ENCODE measurements at regions not wholly inside any gene's neighbourhood (a gene's known extent, or its start where the extent isn't known, plus 50 kb on each side); places are given as distances from the start of the nearest gene placed in this dataset.
"Not testable (repeated sequence)": the region's sequence is repeated elsewhere in the genome, so short reads cannot be mapped to it uniquely, and the experiment has no call there.

DNA sequence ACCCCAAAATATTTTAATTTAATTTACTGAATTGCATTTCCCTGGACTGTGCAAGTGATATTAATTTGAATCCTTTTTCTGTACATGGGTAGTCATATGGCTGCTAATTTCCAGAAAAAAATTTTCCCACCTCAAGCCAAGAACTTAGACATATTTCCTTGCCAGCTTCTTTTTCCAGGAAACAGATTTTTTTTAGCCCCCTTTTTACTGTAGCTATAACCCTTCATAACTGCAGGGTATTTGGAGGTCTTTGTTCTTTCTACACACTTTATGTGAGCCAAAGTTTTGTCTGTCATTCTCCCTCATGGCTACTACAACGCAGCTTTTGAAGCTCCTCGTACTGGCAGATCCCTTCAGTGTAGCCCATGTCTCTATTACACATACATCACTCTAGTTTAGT, 261.2 kb upstream of the PIK3R1 start:
- H3K4me1 Mint-ChIP-seq (ENCODE audit: low read depth) = no peaks in the 10 kb centered on the region
- peaks cover 10% of the 10 kb centered on the region for H3K27me3 Mint-ChIP-seq (ENCODE audit: low read depth)
- H3K27ac Mint-ChIP-seq = no peak overlapping the region
- H3K9me3 Mint-ChIP-seq = no peaks in the 10 kb centered on the region
- DNase-seq (no peak), ATAC-seq (replicated peaks in 1 of 2) (no peak)
- no peaks in the 10 kb centered on the region for H3K36me3 Mint-ChIP-seq (ENCODE audit: insufficient read depth in 2 of 2)
- no peak overlapping the region for H3K4me3 Mint-ChIP-seq

GRCh38 chr5:67942421-67942820, 273.1 kb upstream of the PIK3R1 start:
- Mint-ChIP-seq H3K27ac (no peak overlapping the region), H3K4me1 (ENCODE audit: low read depth) (no peaks in the 10 kb centered on the region), H3K36me3 (ENCODE audit: insufficient read depth in 2 of 2) (no peaks in the 10 kb centered on the region), H3K9me3 (no peaks in the 10 kb centered on the region), H3K27me3 (ENCODE audit: low read depth) (peaks cover 6% of the 10 kb centered on the region), H3K4me3 (no peak overlapping the region)
- ATAC-seq (replicated peaks in 1 of 2) = no peak
- no peak for DNase-seq

GRCh38 chr5:67941614-67942401, 273.7 kb upstream of the PIK3R1 start:
- no peak overlapping the region for H3K27ac Mint-ChIP-seq
- ATAC-seq (replicated peaks in 1 of 2) (no peak), DNase-seq (no peak)
- H3K4me3 Mint-ChIP-seq = no peak overlapping the region
- H3K36me3 Mint-ChIP-seq (ENCODE audit: insufficient read depth in 2 of 2) = no peaks in the 10 kb centered on the region
- no peaks in the 10 kb centered on the region for H3K9me3 Mint-ChIP-seq
- peaks cover 6% of the 10 kb centered on the region for H3K27me3 Mint-ChIP-seq (ENCODE audit: low read depth)
- H3K4me1 Mint-ChIP-seq (ENCODE audit: low read depth) = no peaks in the 10 kb centered on the region

- no peaks in the 10 kb centered on the region for H3K36me3 Mint-ChIP-seq (ENCODE audit: insufficient read depth in 2 of 2)
- no peaks in the 10 kb centered on the region for H3K4me1 Mint-ChIP-seq (ENCODE audit: low read depth)
- H3K4me3 Mint-ChIP-seq = no peak overlapping the region
- DNase-seq (no peak), ATAC-seq (replicated peaks in 1 of 2) (no peak)
- no peak overlapping the region for H3K27ac Mint-ChIP-seq
- H3K9me3 Mint-ChIP-seq = peaks cover 0 to 5% of the 10 kb centered on the region in 2 donors
- peaks cover 6% of the 10 kb centered on the region for H3K27me3 Mint-ChIP-seq (ENCODE audit: low read depth)
These were observed 279.5 kb upstream of the PIK3R1 start for GRCh38 chr5:67935908-67936566.

DNA sequence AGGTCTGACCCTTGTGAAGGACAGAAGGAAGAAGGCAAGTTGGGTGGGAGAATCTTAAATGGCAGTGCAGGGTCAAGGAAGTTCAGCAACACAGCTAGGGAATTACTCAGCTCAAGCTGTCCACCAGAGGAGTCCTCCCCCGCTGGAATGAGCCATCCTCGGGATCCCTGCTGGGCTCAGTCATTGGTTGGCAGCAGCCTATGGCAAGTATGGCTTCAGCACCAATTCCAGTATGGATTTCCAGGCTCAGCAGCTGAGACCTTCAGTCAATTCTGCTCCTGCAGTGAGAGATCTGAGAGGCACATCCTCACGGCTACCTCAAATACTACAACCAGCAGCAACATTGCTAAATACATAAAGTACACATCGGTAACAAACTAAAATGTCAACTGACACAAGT, 280.6 kb upstream of the PIK3R1 start:
- ATAC-seq (replicated peaks in 1 of 2) = no peak
- no peak for DNase-seq
- H3K36me3 Mint-ChIP-seq (ENCODE audit: insufficient read depth in 2 of 2) = peaks cover 0 to under 1% of the 10 kb centered on the region in 2 donors

DNA sequence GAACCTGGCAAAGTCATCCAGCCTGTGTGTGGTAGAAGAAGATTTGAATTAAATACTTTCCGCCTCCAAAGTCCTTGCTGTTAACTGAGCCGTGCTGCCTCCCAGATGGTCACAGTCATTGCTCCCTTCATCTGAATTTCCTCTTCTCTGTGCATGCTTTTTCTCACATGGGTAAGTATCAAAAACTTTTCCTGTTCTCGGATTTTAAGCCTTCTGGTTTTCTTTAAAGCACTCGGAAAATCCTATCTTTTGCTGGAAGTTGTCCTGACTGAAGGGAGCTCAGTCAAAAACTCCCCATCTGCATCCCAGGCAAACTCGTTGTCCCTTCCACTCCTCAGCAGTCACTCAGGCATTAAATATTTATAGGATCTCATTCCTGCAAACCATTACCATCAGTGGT, 290.0 kb upstream of the PIK3R1 start:
- Mint-ChIP-seq H3K36me3 (ENCODE audit: insufficient read depth in 2 of 2) (peaks cover 0 to 1% of the 10 kb centered on the region in 2 donors), H3K4me3 (no peak overlapping the region), H3K9me3 (peaks cover 0 to 1% of the 10 kb centered on the region in 2 donors), H3K27ac (no peak overlapping the region), H3K27me3 (ENCODE audit: low read depth) (no peaks in the 10 kb centered on the region), H3K4me1 (ENCODE audit: low read depth) (no peaks in the 10 kb centered on the region)
- DNase-seq = no peak
- ATAC-seq (replicated peaks in 1 of 2) = no peak

More for the DNA sequence above, 280.6 kb upstream of the PIK3R1 start:
- no peaks in the 10 kb centered on the region for H3K4me1 Mint-ChIP-seq (ENCODE audit: low read depth)
- H3K27me3 Mint-ChIP-seq (ENCODE audit: low read depth) = peaks cover 6% of the 10 kb centered on the region
- no peak overlapping the region for H3K4me3 Mint-ChIP-seq
- H3K27ac Mint-ChIP-seq = no peak overlapping the region
- peaks cover 0 to 5% of the 10 kb centered on the region in 2 donors for H3K9me3 Mint-ChIP-seq

DNA sequence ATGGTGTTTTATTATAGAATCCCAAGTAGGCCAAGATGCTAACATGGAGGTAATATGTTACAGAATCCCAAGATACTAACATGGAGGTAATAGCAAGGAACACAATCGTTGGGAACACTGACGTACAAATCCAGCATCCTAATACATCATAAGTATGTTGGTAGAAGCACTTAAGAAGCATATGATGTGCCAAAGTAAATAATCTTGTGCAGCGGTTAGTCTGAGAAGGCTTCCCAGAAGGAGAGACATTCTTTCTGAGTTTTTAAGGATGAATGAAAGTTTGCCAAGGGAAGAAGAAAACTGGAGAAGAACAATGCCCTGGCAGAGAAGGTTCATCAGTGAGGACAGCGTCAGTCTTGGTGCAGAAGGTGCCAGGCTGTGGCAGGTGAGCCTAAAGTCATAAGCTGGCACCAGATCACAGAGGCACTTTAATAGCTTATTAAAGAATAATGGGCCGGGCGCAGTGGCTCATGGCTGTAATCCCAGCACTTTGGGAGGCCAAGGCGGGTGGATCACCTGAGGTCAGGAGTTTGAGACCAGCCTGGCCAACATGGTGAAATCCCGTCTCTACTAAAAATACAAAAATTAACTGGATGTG, 294.5 kb upstream of the PIK3R1 start:
- no peak for ATAC-seq (replicated peaks in 1 of 2)

GRCh38 chr5:67919532-67919931, 296.0 kb upstream of the PIK3R1 start:
- H3K9me3 Mint-ChIP-seq; DNase-seq; H3K4me3 Mint-ChIP-seq; H3K4me1 Mint-ChIP-seq (ENCODE audit: low read depth); H3K27me3 Mint-ChIP-seq (ENCODE audit: low read depth); H3K36me3 Mint-ChIP-seq (ENCODE audit: insufficient read depth in 2 of 2); H3K27ac Mint-ChIP-seq; ATAC-seq (replicated peaks in 1 of 2): not testable (repeated sequence)

More for the DNA sequence above, 294.5 kb upstream of the PIK3R1 start:
- no peaks in the 10 kb centered on the region for H3K36me3 Mint-ChIP-seq (ENCODE audit: insufficient read depth in 2 of 2)
- H3K4me1 Mint-ChIP-seq (ENCODE audit: low read depth) = no peaks in the 10 kb centered on the region
- no peak overlapping the region for H3K4me3 Mint-ChIP-seq
- H3K9me3 Mint-ChIP-seq = peaks cover 3 to 7% of the 10 kb centered on the region in 2 donors
- no peaks in the 10 kb centered on the region for H3K27me3 Mint-ChIP-seq (ENCODE audit: low read depth)
- no peak for DNase-seq
- H3K27ac Mint-ChIP-seq = no peak overlapping the region

DNA sequence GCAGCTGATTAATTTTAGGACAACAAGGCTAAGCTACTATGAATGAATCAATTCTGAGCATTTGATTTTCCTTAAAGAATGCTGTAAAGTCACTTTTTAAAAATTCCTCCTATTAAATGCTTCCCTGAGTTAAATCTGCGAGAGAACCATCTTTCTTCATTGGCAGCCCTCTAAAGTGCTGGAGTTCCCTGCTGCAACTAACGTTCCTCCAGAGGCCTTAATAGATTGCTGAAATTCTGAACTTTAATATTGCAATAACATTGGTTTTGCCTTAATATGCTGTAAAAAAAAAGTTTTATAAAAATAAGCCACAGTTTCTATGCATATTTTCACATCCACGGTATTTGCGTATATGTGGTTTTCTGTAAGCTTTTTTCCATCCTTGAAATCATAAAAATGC, 298.0 kb upstream of the PIK3R1 start:
- no peak for ATAC-seq (replicated peaks in 1 of 2)
- no peak for DNase-seq
- Mint-ChIP-seq H3K27me3 (ENCODE audit: low read depth) (no peaks in the 10 kb centered on the region), H3K36me3 (ENCODE audit: insufficient read depth in 2 of 2) (no peaks in the 10 kb centered on the region), H3K9me3 (peaks cover 3 to 7% of the 10 kb centered on the region in 2 donors), H3K4me1 (ENCODE audit: low read depth) (no peaks in the 10 kb centered on the region), H3K27ac (no peak overlapping the region), H3K4me3 (no peak overlapping the region)

- Mint-ChIP-seq H3K27ac (no peak overlapping the region), H3K27me3 (ENCODE audit: low read depth) (peaks cover 7% of the 10 kb centered on the region), H3K4me3 (no peak overlapping the region), H3K9me3 (no peaks in the 10 kb centered on the region), H3K4me1 (ENCODE audit: low read depth) (no peaks in the 10 kb centered on the region), H3K36me3 (ENCODE audit: insufficient read depth in 2 of 2) (no peaks in the 10 kb centered on the region)
- DNase-seq = no peak
- ATAC-seq (replicated peaks in 1 of 2) = no peak
These were observed 305.0 kb upstream of the PIK3R1 start for GRCh38 chr5:67910546-67910945.

GRCh38 chr5:67908126-67908765, 307.3 kb upstream of the PIK3R1 start:
- H3K4me3 Mint-ChIP-seq = no peak overlapping the region
- peaks cover 7% of the 10 kb centered on the region for H3K27me3 Mint-ChIP-seq (ENCODE audit: low read depth)
- no peaks in the 10 kb centered on the region for H3K9me3 Mint-ChIP-seq
- H3K27ac Mint-ChIP-seq = no peak overlapping the region
- no peaks in the 10 kb centered on the region for H3K36me3 Mint-ChIP-seq (ENCODE audit: insufficient read depth in 2 of 2)
- no peaks in the 10 kb centered on the region for H3K4me1 Mint-ChIP-seq (ENCODE audit: low read depth)
- ATAC-seq (replicated peaks in 1 of 2) (no peak), DNase-seq (no peak)

- no peaks in the 10 kb centered on the region for H3K9me3 Mint-ChIP-seq
These were observed 311.2 kb upstream of the PIK3R1 start for GRCh38 chr5:67904366-67904765.

GRCh38 chr5:67903656-67904055, 311.9 kb upstream of the PIK3R1 start:
- Mint-ChIP-seq H3K27ac (no peak overlapping the region), H3K4me1 (ENCODE audit: low read depth) (no peaks in the 10 kb centered on the region), H3K36me3 (ENCODE audit: insufficient read depth in 2 of 2) (no peaks in the 10 kb centered on the region), H3K9me3 (no peaks in the 10 kb centered on the region), H3K27me3 (ENCODE audit: low read depth) (no peaks in the 10 kb centered on the region), H3K4me3 (no peak overlapping the region)
- no peak for DNase-seq
- ATAC-seq (replicated peaks in 1 of 2) = no peak

More at GRCh38 chr5:67904366-67904765, 311.2 kb upstream of the PIK3R1 start:
- H3K4me1 Mint-ChIP-seq (ENCODE audit: low read depth) = no peaks in the 10 kb centered on the region
- H3K4me3 Mint-ChIP-seq = no peak overlapping the region
- no peak overlapping the region for H3K27ac Mint-ChIP-seq
- ATAC-seq (replicated peaks in 1 of 2) = no peak
- H3K27me3 Mint-ChIP-seq (ENCODE audit: low read depth) = no peaks in the 10 kb centered on the region
- no peak for DNase-seq
- no peaks in the 10 kb centered on the region for H3K36me3 Mint-ChIP-seq (ENCODE audit: insufficient read depth in 2 of 2)

Data from activated T-cell treated with anti-CD3 and anti-CD28 coated beads, Interleukin-2, amount 50 U/mL, for 72 hours (primary cell).